Liver (tissue), 8 donors: ENCODE measurements at regions not wholly inside any gene's neighbourhood (a gene's known extent, or its start where the extent isn't known, plus 50 kb on each side); places are given as distances from the start of the nearest gene placed in this dataset.

Experiments used
- DNase-seq: peaks from one replicate; pipeline ENCODE4 v3.0.0-alpha.2; 2017; ENCODE audit warnings: low spot score
- H3K27ac ChIP-seq, 2 donors: one replicate each; pipeline ENCODE4 v1.7.0; 2013; ENCODE audit warnings: inconsistent platforms in 2 of 2, low read length in 2 of 2, control low read depth in 1 of 2, low read depth in 1 of 2, mild to moderate bottlenecking in 1 of 2
- H3K27me3 ChIP-seq, 4 donors: one replicate each; pipeline versions ENCODE4 v1.6.1 to v1.7.0; 2013; ENCODE audit warnings: low read length in 3 of 4, inconsistent platforms in 1 of 4, mild to moderate bottlenecking in 1 of 4, moderate library complexity in 1 of 4; ENCODE audit not compliant: control insufficient read depth in 4 of 4, insufficient read depth in 4 of 4
- H3K36me3 ChIP-seq, 4 donors: one replicate each; pipeline versions ENCODE4 v1.6.1 to v1.7.0; 2013; ENCODE audit warnings: low read length in 3 of 4, mild to moderate bottlenecking in 3 of 4, low read depth in 1 of 4, moderate library complexity in 1 of 4; ENCODE audit not compliant: control insufficient read depth in 4 of 4, insufficient read depth in 3 of 4
- H3K4me1 ChIP-seq, 4 donors: one replicate each; pipeline versions ENCODE4 v1.6.1 to v1.7.0; 2013; ENCODE audit warnings: low read length in 3 of 4, mild to moderate bottlenecking in 3 of 4, moderate library complexity in 1 of 4; ENCODE audit not compliant: control insufficient read depth in 4 of 4, insufficient read depth in 4 of 4
- H3K4me3 ChIP-seq, 3 donors: one replicate each; pipeline versions ENCODE4 v1.6.1 to v1.7.0; 2013; ENCODE audit warnings: low read length in 3 of 3, control low read depth in 1 of 3, low read depth in 1 of 3, mild to moderate bottlenecking in 1 of 3
- H3K9ac ChIP-seq, 2 donors: one replicate each; pipeline ENCODE4 v1.7.0; 2013; ENCODE audit warnings: low read length in 2 of 2, mild to moderate bottlenecking in 2 of 2, moderate library complexity in 2 of 2, control low read depth in 1 of 2, low read depth in 1 of 2
- H3K9me3 ChIP-seq, 4 donors: one replicate each; pipeline versions ENCODE4 v1.6.1 to v1.7.0; 2013; ENCODE audit warnings: low read length in 3 of 4; ENCODE audit not compliant: control insufficient read depth in 4 of 4
- FOXA1 ChIP-seq: IDR thresholded peaks from 2 replicates; pipeline ENCODE4 v1.6.1; 2016; ENCODE audit warnings: antibody characterized with exemption
- HNF4A ChIP-seq, 2 donors: conservative IDR thresholded peaks; 2 replicates each; pipeline ENCODE4 v1.6.1; 2016; ENCODE audit warnings: antibody characterized with exemption in 2 of 2, mild to moderate bottlenecking in 2 of 2
- JUND ChIP-seq, 2 donors: IDR thresholded peaks; 2 replicates each; pipeline ENCODE4 v1.6.1; 2016; ENCODE audit warnings: antibody characterized with exemption in 2 of 2
- RAD21 ChIP-seq, 2 donors: IDR thresholded peaks; 2 replicates each; pipeline ENCODE4 v1.6.1; 2016; ENCODE audit warnings: antibody characterized with exemption in 2 of 2, mild to moderate bottlenecking in 2 of 2
- RXRA ChIP-seq, 2 donors: IDR thresholded peaks; 2 replicates each; pipeline ENCODE4 v1.6.1; 2017 to 2018; ENCODE audit warnings: antibody characterized with exemption in 2 of 2, mild to moderate bottlenecking in 1 of 2
- TAF1 ChIP-seq: conservative IDR thresholded peaks from 2 replicates; pipeline ENCODE4 v1.6.1; 2016; ENCODE audit warnings: antibody characterized with exemption, mild to moderate bottlenecking
- YY1 ChIP-seq: IDR thresholded peaks from 2 replicates; pipeline ENCODE4 v1.6.1; 2016; ENCODE audit warnings: antibody characterized with exemption, mild to moderate bottlenecking
- WGBS: extraction: QIAGEN DNeasy Blood & Tissue Kit; methylation state at CpG from one replicate; pipeline ENCODE4 v1.1.7; 2013; 5-methylcytosine and 5-hydroxymethylcytosine counted together
- TF ChIP-seq, protein P1 (sequence below): IDR thresholded peaks from 2 replicates; pipeline ENCODE4 v1.6.1; 2016; ENCODE audit warnings: antibody characterized with exemption
- TF ChIP-seq, protein P2 (sequence below): IDR thresholded peaks from 2 replicates; pipeline ENCODE4 v1.6.1; 2016; ENCODE audit warnings: antibody characterized with exemption, mild to moderate bottlenecking
- TF ChIP-seq, protein P3 (sequence below): fragments of 150-350 bp; IDR thresholded peaks from 2 replicates; pipeline ENCODE4 v1.5.1; 2017; ENCODE audit warnings: improper control_type of control experiment, low read depth, low read length; ENCODE audit not compliant: missing input control
- donor health status: healthy.
- donor health status: healthy.
- donor health status: healthy.
- donor health status: healthy.
- donor health status: healthy.

DNA sequence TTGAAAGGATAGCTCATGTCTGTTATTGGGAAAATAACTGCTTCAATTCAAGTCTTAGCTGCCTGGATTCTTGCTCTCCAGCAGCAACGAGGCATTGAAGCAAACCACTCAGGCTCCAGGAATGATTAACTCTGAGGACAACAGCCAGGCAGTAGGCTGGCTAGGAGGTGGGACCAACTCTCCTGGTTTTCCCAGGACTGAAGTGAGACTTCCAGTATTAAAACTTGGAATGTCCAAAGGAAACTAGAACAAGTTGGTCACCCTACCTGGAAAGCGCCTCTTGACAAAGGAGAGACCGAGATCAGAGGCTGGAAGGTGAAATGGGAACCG, 100.7 kb downstream of the SALL1 start:
- DNase-seq: no peak
- Histone ChIP-seq H3K4me3 (peak overlapping the region; percentile 46 to 88 (median 69)), H3K27ac (peak overlapping the region; percentile 71 to 83), H3K9me3 (no peaks in the 10 kb centered on the region), H3K27me3 (no peaks in the 10 kb centered on the region), H3K4me1 (peaks cover 2 to 37% (median 31%) of the 10 kb centered on the region in 4 donors), H3K9ac (peak overlapping the region; percentile 35 to 87), H3K36me3 (no peaks in the 10 kb centered on the region)
- WGBS: 27% methylated on average over 4 of the region's 4 CpGs
- TF ChIP-seq JUND (IDR thresholded peaks at IDR 0.05): peak in 1 of 2 donors; percentile 10
- TF ChIP-seq RXRA (IDR thresholded peaks at IDR 0.05): peak in 1 of 2 donors; percentile 35
- TF ChIP-seq RAD21 (IDR thresholded peaks at IDR 0.05): peak; percentile 57 to 67
- TF ChIP-seq, protein P1, sequence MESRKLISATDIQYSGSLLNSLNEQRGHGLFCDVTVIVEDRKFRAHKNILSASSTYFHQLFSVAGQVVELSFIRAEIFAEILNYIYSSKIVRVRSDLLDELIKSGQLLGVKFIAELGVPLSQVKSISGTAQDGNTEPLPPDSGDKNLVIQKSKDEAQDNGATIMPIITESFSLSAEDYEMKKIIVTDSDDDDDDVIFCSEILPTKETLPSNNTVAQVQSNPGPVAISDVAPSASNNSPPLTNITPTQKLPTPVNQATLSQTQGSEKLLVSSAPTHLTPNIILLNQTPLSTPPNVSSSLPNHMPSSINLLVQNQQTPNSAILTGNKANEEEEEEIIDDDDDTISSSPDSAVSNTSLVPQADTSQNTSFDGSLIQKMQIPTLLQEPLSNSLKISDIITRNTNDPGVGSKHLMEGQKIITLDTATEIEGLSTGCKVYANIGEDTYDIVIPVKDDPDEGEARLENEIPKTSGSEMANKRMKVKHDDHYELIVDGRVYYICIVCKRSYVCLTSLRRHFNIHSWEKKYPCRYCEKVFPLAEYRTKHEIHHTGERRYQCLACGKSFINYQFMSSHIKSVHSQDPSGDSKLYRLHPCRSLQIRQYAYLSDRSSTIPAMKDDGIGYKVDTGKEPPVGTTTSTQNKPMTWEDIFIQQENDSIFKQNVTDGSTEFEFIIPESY: no peak
- peak; percentile 41 to 44 for TF ChIP-seq HNF4A (conservative IDR thresholded peaks at IDR 0.05)
- TF ChIP-seq TAF1: no peak
- peak; percentile 29 for TF ChIP-seq YY1
- TF ChIP-seq, protein P2, sequence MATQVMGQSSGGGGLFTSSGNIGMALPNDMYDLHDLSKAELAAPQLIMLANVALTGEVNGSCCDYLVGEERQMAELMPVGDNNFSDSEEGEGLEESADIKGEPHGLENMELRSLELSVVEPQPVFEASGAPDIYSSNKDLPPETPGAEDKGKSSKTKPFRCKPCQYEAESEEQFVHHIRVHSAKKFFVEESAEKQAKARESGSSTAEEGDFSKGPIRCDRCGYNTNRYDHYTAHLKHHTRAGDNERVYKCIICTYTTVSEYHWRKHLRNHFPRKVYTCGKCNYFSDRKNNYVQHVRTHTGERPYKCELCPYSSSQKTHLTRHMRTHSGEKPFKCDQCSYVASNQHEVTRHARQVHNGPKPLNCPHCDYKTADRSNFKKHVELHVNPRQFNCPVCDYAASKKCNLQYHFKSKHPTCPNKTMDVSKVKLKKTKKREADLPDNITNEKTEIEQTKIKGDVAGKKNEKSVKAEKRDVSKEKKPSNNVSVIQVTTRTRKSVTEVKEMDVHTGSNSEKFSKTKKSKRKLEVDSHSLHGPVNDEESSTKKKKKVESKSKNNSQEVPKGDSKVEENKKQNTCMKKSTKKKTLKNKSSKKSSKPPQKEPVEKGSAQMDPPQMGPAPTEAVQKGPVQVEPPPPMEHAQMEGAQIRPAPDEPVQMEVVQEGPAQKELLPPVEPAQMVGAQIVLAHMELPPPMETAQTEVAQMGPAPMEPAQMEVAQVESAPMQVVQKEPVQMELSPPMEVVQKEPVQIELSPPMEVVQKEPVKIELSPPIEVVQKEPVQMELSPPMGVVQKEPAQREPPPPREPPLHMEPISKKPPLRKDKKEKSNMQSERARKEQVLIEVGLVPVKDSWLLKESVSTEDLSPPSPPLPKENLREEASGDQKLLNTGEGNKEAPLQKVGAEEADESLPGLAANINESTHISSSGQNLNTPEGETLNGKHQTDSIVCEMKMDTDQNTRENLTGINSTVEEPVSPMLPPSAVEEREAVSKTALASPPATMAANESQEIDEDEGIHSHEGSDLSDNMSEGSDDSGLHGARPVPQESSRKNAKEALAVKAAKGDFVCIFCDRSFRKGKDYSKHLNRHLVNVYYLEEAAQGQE: peak; percentile 83

DNA sequence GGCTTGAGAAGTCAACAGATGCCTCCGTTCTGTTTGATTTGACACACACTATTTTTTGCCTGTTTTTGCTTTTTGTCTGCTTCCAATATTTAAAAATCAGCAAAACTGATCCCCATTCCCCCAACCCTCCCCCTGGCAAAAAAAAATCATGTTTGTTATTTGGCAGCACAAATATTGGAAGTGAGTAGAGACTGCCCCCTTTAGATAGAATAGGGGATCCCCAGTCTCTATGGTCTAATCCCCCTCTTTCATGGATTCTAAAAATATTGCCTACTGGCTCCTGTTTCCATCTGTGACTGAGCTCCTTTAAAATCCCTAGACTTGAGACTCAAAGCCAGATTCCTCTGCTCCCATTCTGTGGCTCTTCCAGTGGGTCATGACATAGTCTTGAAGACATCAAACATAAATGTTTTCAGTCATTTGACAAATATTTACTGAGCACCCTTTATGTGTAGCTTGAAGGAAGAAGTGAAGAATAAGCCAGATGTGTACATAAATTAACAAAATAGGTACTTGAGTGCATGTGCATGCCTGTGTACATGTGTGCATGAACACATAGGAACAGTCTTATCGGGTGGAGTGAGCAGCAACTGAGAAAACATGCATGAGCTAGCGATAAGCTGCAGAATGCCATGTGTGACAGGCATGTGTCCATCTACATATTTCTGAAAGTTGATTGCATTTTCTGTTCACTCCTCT, 101.2 kb downstream of the SALL1 start:
- Histone ChIP-seq H3K27ac (peak overlapping the region; percentile 71 to 83), H3K4me1 (peaks cover 2 to 32% (median 26%) of the 10 kb centered on the region in 4 donors), H3K4me3 (no peak overlapping the region), H3K9me3 (no peaks in the 10 kb centered on the region), H3K9ac (no peak overlapping the region), H3K36me3 (no peaks in the 10 kb centered on the region), H3K27me3 (no peaks in the 10 kb centered on the region)
- DNase-seq: no peak
- TF ChIP-seq, protein P3, sequence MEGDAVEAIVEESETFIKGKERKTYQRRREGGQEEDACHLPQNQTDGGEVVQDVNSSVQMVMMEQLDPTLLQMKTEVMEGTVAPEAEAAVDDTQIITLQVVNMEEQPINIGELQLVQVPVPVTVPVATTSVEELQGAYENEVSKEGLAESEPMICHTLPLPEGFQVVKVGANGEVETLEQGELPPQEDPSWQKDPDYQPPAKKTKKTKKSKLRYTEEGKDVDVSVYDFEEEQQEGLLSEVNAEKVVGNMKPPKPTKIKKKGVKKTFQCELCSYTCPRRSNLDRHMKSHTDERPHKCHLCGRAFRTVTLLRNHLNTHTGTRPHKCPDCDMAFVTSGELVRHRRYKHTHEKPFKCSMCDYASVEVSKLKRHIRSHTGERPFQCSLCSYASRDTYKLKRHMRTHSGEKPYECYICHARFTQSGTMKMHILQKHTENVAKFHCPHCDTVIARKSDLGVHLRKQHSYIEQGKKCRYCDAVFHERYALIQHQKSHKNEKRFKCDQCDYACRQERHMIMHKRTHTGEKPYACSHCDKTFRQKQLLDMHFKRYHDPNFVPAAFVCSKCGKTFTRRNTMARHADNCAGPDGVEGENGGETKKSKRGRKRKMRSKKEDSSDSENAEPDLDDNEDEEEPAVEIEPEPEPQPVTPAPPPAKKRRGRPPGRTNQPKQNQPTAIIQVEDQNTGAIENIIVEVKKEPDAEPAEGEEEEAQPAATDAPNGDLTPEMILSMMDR: peak; percentile 37
- TF ChIP-seq, protein P1: no peak
- TF ChIP-seq YY1: no peak
- TF ChIP-seq, protein P2: no peak
- TF ChIP-seq RAD21 (IDR thresholded peaks at IDR 0.05): peak; percentile 65 to 73
- TF ChIP-seq FOXA1: no peak
- WGBS: 38% methylated on average over 3 of the region's 3 CpGs
